Activated CD4-positive, alpha-beta T cell treated with anti-CD3 and anti-CD28 coated beads for 24 hours (primary cell): ENCODE measurements at regions not wholly inside any gene's neighbourhood (a gene's known extent, or its start where the extent isn't known, plus 50 kb on each side); places are given as distances from the start of the nearest gene placed in this dataset.
"Not testable (repeated sequence)": the region's sequence is repeated elsewhere in the genome, so short reads cannot be mapped to it uniquely, and the experiment has no call there.

Experiments
- DNase-seq, 2 donors: peaks; one replicate each; pipeline ENCODE4 v3.0.0-alpha.2; 2020; ENCODE audit warnings: low read depth in 2 of 2

- no peak for DNase-seq
These were observed 73.5 kb upstream of the GRB10 start for GRCh38 chr7:50856231-50856630.

GRCh38 chr7:50855526-50855925, 72.8 kb upstream of the GRB10 start:
- no peak for DNase-seq

- no peak for DNase-seq
These were observed 72.1 kb upstream of the GRB10 start for GRCh38 chr7:50854831-50855230.

GRCh38 chr7:50854247-50854646, 71.6 kb upstream of the GRB10 start:
- no peak for DNase-seq

- DNase-seq: no peak
These were observed 70.6 kb upstream of the GRB10 start for GRCh38 chr7:50853311-50853710.

- DNase-seq: no peak
These were observed 70.2 kb upstream of the GRB10 start for GRCh38 chr7:50852901-50853300.

GRCh38 chr7:50851891-50852290, 69.2 kb upstream of the GRB10 start:
- no peak for DNase-seq

- DNase-seq: no peak
These were observed 68.8 kb upstream of the GRB10 start for GRCh38 chr7:50851451-50851850.

GRCh38 chr7:50849991-50850390, 67.3 kb upstream of the GRB10 start:
- DNase-seq: no peak

GRCh38 chr7:50848203-50848602, 65.5 kb upstream of the GRB10 start:
- no peak for DNase-seq

GRCh38 chr7:50844861-50845260, 62.2 kb upstream of the GRB10 start:
- DNase-seq: not testable (repeated sequence)

GRCh38 chr7:50842041-50842440, 59.3 kb upstream of the GRB10 start:
- DNase-seq: no peak

- DNase-seq: no peak
These were observed 56.1 kb upstream of the GRB10 start for GRCh38 chr7:50838675-50839377.

- DNase-seq: no peak
These were observed 55.3 kb upstream of the GRB10 start for GRCh38 chr7:50837965-50838364.

- no peak for DNase-seq
These were observed 54.0 kb upstream of the GRB10 start for GRCh38 chr7:50836646-50837045.

GRCh38 chr7:50835156-50835555, 52.5 kb upstream of the GRB10 start:
- no peak for DNase-seq

GRCh38 chr7:50834679-50835078, 52.0 kb upstream of the GRB10 start:
- no peak for DNase-seq

- DNase-seq: no peak
These were observed 51.4 kb upstream of the GRB10 start for GRCh38 chr7:50834031-50834535.

- no peak for DNase-seq
These were observed 50.0 kb upstream of the GRB10 start for GRCh38 chr7:50832744-50833143.
